Posterior cingulate gyrus (tissue), 11 donors: ENCODE measurements at regions not wholly inside any gene's neighbourhood (a gene's known extent, or its start where the extent isn't known, plus 50 kb on each side); places are given as distances from the start of the nearest gene placed in this dataset.

ENCODE experiments used
- DNase-seq, 10 donors: peaks; one replicate each; pipeline versions ENCODE4 v3.0.0 to v3.0.0-alpha.2; 2020 to 2021; ENCODE audit warnings: mixed read lengths in 3 of 10
- intact Hi-C: fragments of 100-400 bp; cut with DNase I; formaldehyde crosslinking; loops from one replicate; pipeline ENCODE4 v1.15.1; 2023

DNA sequence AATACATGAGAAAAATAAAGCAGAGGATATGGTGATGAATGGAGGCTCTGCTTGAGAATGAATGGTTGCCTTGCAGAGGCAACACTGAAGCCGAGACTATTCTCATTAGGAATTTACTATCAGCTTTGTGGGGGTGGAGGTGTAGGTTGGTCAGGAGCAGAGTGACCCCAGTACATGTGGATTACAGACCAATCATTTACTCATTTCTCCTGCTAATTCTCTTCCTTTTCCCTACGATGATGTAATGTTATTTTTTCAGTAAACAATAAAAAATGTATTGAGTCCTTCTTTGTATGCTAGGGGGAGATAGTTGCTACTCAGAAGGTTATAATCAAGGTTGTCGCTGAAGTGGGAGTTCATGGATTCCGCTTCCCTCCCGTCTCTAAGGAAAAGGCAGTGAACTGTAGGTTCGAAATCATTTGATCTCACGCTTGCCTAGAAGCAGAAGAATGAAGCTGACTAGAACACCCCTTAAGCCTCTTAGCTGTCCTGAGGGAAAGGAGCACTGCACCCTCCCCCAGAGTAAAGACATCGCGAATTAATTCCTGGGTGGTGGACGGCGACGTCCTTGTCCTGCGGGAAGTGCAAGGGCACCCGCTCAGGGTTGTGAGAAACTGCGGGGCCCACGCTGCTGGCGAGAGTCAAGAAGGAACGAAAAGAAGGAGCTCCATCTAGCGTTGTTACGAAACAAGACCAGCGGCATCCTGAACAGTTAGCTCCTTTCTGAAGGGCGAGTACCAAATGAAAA is 213.2 kb upstream of the PFN2 start:
- intact Hi-C loops: loop anchor here (1.0 to 10.0 kb wide), 2 partner anchors 217 to 419 kb away; no protein-coding TSS in a partner anchor
- peak; percentile 66 to 96 (median 78) for DNase-seq

DNA sequence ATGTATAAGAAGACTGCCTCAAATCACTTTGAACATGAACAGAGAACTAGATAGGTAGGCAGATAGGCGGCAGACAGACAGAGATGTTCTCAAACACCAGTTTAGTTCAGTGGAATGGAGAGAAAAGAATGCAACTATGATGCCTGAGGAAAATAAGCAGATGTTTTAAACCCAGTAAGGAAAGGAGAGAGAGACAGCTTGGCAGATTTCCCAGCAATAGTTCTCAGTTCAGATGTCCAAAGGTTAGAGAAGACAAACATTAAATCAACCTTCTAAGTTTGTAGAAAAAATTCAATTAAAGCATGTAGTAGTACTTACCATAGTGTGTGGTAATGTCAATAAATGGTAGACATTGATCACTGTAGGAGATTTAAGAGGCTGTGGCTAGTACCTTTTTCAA is 209.6 kb upstream of the PFN2 start:
- no peak for DNase-seq
- intact Hi-C loops: loop anchor here (10.0 kb wide), 1 partner anchor 416 kb away; no protein-coding TSS in a partner anchor

DNA sequence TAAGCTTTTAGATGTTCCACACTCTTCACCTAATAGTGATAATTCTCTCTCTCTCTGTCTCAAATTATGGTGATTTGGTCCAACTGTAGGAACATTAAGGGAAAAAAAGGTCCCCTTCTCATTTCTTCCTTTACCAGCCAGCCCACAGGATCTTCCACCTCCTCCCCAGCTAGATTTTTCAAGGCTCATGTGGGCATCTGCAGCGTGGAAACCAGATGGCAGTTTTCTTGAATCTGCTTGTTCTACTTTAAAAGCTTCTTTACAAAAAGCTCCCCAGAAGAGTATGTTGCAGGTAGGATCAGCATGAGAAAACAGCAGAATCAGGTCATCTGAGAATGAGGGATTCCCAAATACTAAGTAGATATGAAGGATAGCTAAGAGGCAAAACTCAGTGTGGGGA is 208.6 kb upstream of the PFN2 start:
- peak in 3 of 10 donors; percentile 21 to 74 (median 31) for DNase-seq
- intact Hi-C loops: no loop called here

DNA sequence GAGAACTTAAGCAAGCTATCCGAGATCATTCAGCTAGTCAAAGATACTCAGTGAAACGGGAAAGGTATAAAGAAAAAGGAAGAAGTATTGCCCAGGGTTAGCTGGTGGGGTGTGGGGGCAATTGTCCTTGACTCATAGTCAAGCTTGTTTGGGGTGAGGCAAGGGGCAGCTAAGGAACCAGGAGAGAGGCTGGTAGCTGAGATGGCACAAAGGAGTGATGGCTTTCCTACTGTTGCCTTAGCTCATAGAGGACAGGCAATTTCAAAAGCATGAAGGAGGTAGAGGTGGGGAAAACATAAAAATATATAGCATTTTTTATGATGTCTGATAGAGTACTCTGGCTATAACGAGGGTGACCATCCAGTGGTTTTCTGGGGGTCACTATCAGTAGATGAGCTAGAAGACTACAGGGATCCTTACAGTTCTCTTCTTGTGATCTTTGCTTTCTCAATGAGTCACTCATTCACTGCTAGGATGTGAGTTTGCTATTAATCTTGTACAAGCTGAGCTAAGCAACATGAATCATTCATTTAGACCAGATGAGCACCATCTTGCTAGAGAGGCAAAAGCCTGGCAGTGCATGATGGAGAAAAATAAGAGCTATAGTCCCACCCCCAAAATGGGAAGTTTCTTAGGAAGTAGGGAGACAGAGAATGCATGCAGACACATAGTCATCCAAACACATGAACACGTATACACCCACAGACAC is 207.1 kb upstream of the PFN2 start:
- DNase-seq: no peak
- intact Hi-C loops: no loop called here

- no peak for DNase-seq
Measured at GRCh38 chr3:150174179-150174578, 203.5 kb upstream of the PFN2 start.

GRCh38 chr3:150172356-150172755 is 201.7 kb upstream of the PFN2 start:
- DNase-seq: no peak
- intact Hi-C loops: no loop called here

More at GRCh38 chr3:150174179-150174578, 203.5 kb upstream of the PFN2 start:
- intact Hi-C loops: no loop called here

DNA sequence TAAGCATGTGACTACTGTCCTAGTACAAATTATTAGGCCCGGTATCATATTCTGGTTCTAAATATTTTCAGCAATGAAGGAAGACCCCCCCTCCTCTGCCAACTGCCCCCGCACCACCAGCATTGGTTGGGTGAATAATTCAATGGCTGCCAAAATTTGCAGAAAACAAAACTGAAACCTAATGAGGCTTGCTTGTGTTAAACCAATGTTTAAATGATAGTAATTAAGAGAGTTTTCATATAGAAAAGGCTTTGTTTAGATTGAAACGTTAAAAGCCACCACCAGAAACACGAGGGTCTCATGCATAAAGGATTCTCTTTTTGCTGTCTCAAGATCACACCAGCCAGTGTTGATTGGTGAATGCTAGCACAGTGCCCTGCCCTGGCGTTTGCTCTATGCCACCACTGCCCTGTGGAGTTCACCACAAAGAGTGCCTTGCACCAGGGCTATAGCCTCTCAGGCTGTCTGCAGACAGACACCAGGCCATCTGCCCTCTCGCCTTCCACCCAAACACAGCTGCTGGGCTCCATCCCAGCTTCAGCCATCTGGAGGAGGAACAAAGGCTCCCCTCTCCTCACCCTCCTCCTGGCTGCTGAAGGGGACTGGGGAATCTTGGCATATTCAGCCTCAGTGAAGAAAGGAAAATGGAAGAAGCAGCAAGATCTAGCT is 200.3 kb upstream of the PFN2 start:
- intact Hi-C loops: no loop called here

DNA sequence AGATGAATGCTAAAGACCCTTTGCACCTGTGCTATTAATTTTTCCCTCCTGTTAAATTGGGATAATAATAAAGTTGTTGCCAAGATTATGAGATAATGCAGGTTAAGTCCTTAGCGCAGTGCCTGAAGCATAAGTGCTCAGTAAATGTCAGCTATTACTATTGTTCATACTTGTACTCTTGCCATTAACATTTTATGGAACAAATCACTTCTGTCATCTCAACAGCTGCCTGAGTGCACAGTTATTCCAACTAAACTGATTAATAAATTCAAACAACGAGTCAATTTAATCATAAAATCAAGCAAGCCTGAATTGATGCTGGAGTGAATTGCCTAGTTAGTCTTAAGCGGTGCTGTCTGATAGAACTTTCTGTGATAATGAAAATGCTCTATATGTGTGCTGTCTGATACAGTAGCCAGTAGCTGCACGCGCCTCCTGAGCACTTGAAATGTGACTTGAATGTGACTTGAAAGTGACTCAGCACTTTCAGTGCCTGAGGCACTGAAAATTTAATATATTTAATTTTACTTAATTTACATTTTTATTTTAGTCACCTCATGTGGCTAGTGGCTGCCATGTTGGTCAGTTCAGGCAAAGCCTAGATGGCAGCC is 198.7 kb upstream of the PFN2 start:
- intact Hi-C loops: no loop called here
- DNase-seq: no peak

More for the DNA sequence above, 200.3 kb upstream of the PFN2 start:
- peak; percentile 64 to 98 (median 84) for DNase-seq

DNA sequence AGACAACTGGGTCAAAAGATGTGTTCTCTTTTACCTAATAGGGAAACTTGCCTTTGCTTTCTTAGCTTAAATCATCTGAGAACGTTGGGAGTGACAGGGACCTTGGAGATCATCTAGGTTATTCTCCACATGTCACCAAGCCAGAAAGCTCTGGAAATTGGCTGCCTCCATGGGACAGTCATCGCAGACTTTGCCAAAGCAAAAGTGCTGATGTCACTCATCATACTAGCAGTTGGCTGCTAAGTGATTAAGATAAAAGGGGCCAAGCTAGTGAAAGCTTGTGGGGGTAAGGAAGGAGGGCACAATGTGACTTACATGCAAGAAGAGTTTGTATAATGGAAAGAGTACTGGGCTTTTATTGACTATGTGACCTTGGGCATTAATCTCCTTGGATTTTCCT is 198.0 kb upstream of the PFN2 start:
- intact Hi-C loops: no loop called here
- peak in 1 of 10 donors; percentile 86 for DNase-seq

DNA sequence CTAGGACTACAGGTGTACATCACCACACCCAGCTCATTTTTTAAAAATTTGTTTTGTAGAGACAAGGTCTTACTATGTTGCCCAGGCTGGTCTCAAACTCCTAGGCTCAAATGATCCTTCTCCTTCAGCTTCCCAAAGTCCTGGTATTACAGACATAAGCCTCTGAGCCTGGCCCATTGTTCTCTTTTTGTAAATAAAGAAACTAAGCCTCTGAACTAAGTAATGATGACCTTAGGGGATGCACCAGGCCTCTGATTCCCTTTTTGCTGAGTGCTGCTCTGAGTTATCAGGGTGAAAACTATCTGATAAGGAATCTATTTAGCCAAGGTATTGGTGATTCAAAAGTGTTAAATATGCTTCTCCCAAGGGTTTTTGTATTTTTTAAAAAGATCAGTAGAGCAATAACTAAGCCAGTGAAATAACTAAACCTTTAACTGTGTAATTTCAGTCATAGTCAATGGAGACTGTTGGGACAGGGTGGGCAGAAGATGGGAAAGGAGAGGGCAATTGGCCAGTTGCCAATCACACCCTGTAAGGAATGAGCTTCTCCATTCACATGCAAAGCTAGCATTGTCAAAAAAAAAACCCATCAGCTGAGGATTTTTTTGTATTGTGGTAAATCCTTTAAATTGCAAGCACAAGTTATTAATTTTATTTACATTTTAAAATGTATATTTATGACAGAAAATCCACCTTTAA is 194.8 kb upstream of the PFN2 start:
- no peak for DNase-seq
- intact Hi-C loops: no loop called here

GRCh38 chr3:150161011-150161410 is 190.3 kb upstream of the PFN2 start:
- intact Hi-C loops: no loop called here
- no peak for DNase-seq

- intact Hi-C loops: no loop called here
- no peak for DNase-seq
Measured at GRCh38 chr3:150158943-150159625, 188.4 kb upstream of the PFN2 start.

GRCh38 chr3:150152567-150152966 is 181.9 kb upstream of the PFN2 start:
- intact Hi-C loops: no loop called here
- no peak for DNase-seq

- no peak for DNase-seq
- intact Hi-C loops: no loop called here
Measured at GRCh38 chr3:150150633-150151032, 179.9 kb upstream of the PFN2 start.

DNA sequence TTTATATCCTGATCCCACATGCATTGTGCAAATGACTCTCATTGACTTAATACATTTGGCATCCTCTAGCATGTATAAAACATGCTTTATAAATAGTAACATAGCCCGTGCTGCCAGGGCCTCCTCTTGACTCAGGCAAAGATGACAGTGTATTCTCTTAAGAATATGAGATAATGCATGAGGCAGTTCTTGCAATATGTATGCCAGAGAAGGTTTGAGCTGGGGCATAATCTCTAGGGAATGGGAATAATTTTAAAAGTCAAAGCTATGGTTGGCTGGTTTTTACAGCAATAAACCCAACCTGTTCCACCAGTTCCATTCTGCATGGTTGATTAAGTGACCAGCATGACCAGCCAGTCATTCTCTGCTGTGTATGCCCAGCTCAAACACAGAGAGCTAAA is 179.0 kb upstream of the PFN2 start:
- intact Hi-C loops: no loop called here
- DNase-seq: peak in 1 of 10 donors; percentile 61

DNA sequence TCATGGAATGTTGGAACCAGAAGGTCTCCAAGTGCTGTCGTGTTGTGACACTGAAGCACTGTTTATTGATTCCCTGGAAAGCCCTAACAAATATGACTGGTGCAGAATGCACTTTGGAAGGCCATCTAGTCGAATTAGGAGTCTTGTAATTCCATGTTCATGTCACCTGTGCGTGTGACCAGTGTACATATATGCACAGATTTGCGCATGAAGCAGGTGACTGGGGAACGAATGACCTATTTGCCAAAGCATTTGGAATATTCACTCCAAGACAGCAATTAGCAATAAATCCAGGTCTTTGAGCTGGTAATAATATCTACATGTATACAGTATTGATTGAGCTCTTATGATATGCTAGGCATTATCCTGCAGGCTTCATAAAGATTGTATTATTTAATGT is 177.5 kb upstream of the PFN2 start:
- intact Hi-C loops: no loop called here
- DNase-seq: no peak

DNA sequence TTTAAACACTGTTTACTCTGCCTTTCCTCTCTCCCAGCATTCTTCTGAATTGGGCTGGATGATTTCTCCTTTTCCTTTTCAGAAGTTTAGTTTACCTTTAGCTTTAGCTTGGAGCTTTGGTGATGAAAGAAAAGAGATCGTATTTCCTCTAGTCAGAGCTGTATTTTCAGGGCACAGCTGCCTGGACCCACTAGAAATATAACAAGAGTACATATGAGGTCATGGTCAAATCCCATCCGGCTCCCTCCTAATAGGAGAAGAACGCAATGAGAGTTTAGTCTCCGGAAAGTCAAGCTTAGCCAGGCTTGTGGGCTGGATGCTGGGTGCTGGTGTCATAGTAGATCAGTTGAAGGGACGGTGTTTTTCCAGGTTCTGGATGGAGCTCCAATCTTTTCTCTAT is 177.1 kb upstream of the PFN2 start:
- intact Hi-C loops: no loop called here
- no peak for DNase-seq

DNA sequence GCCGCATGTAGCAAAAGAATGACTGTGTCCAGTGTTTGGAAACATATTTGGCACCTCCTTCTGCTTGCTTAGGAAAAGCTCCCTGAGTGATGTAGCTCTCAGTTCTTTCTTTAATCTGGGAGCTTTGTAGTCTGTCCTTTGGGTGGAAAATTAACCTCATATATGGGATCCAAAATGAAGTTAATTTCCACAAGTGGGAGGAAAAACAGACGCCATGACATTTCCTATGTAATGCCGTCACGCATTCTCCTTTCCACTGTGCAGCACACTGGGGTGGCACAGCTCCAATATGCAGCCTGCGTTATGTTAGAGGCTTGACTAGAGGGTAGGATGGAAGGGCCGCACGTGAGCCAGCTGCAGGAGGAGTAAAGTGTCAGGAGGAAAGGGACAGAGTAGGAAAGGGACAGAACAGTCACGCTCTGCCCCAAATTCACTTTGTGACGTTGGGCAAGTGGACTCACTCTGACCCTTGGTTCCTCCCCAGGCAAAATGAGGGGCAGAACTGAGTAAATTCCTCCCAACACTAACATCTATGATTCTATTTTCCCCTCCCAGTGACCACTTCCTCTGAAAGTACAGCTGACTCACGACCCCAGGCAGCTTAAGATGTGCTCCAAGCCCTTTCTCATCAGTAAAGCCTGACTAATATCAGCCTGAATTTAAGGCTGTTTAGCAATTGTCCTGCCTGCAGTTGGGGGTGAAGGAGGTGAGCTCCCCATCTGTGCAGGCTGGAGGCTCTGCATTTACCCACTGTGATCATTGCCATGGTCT is 176.5 kb upstream of the PFN2 start:
- no peak for DNase-seq
- intact Hi-C loops: no loop called here

DNA sequence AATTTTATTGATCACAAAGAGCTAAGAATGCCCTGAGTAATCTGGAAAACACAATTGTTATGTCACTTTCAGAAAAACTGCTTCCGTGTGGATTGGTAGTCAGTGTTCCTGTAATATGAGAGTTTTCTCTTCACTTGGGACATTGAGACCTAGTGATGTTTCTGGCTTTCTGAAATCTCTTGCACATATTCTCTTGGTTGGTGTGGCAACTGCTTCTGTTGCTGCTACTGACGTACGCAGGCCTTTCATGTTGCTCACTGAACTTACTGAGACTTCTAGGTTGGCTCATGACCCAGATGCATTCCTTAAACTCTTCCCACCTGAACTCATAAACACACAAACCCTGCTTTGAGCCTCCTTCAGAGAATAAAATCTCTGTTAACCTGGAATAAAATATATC is 175.0 kb upstream of the PFN2 start:
- intact Hi-C loops: no loop called here
- DNase-seq: no peak
